Stimulated activated memory B cell treated with anti-CD40 and anti-IgM and Interleukin-4, amounts not matched to agents 10 μg/mL and 1 μg/mL and 100 μg/mL, for 72 hours (primary cell): ENCODE measurements at regions not wholly inside any gene's neighbourhood (a gene's known extent, or its start where the extent isn't known, plus 50 kb on each side); places are given as distances from the start of the nearest gene placed in this dataset.

ENCODE experiments used
- ATAC-seq: fragments of 150-1000 bp; cut with Tn5 transposase; 2 replicates; pipeline ENCODE4 v1.10.0; 2021
- H3K27ac Mint-ChIP-seq: one replicate; pipeline ENCODE4 v1.8.0; 2022; ENCODE audit warnings: mild to moderate bottlenecking, mixed read lengths
- H3K27me3 Mint-ChIP-seq: one replicate; pipeline ENCODE4 v1.8.0; 2022; ENCODE audit warnings: mixed read lengths
- H3K36me3 Mint-ChIP-seq: one replicate; pipeline ENCODE4 v1.8.0; 2022; ENCODE audit warnings: mixed read lengths
- H3K4me1 Mint-ChIP-seq: one replicate; pipeline ENCODE4 v1.8.0; 2022; ENCODE audit warnings: mixed read lengths
- H3K4me3 Mint-ChIP-seq: one replicate; pipeline ENCODE4 v1.8.0; 2022; ENCODE audit warnings: mild to moderate bottlenecking, moderate library complexity, mixed read lengths
- H3K9me3 Mint-ChIP-seq: one replicate; pipeline ENCODE4 v1.8.0; 2022; ENCODE audit warnings: mixed read lengths

DNA sequence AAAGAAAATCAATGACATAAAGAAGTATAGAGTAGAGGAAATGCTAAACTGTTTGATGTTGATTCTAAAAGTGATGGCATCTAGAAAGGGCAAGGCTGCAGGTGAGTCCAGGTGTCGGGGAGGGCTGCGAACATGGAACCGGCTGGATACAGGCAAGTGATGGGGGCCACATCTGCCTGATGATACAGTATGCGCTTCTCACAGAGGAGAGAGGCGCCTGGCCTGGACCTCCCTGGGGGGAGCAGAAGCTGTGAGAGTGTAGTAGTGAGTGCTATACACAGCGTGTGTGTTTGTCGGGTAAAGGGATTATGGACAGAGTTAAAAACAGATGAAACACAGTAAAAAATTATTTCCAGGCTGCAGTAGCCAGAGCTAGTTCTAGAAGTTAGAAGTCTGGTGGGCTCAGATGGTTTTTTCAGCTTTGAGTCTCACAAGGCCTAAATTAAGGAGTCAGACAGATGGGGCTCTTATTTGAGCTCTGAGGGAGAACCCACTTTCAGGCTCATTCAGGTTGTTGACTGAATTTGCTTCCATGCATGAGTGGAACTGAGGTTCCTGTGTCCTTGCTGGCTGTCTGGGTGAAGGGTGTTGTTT is 195.8 kb upstream of the ARG1 start:
- Mint-ChIP-seq H3K4me1 (peaks cover 6% of the 10 kb centered on the region), H3K27me3 (no peaks in the 10 kb centered on the region), H3K4me3 (no peak overlapping the region), H3K36me3 (no peaks in the 10 kb centered on the region), H3K9me3 (no peaks in the 10 kb centered on the region), H3K27ac (no peak overlapping the region)
- ATAC-seq: no peak

DNA sequence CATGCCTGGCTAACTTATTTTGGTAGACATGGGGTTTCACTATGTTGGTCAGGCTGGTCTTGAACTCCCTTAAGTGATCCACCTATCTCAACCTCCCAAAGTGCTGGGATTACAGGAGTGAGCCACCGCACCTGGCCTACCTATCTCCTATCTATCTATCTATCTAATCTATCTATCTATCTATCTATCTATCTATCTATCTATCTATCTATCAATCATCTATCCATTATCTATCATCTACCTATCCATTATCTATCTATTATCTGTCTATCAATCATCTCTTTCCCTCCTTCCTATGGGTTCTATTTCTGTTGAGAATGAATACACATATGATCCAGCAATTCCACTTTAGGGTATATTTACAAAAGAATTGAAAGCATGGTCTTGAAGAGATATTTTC is 194.2 kb upstream of the ARG1 start:
- no peaks in the 10 kb centered on the region for H3K27me3 Mint-ChIP-seq
- H3K36me3 Mint-ChIP-seq: no peaks in the 10 kb centered on the region
- no peak overlapping the region for H3K27ac Mint-ChIP-seq
- no peak overlapping the region for H3K4me3 Mint-ChIP-seq
- no peak for ATAC-seq
- H3K4me1 Mint-ChIP-seq: peaks cover 6% of the 10 kb centered on the region
- no peaks in the 10 kb centered on the region for H3K9me3 Mint-ChIP-seq

DNA sequence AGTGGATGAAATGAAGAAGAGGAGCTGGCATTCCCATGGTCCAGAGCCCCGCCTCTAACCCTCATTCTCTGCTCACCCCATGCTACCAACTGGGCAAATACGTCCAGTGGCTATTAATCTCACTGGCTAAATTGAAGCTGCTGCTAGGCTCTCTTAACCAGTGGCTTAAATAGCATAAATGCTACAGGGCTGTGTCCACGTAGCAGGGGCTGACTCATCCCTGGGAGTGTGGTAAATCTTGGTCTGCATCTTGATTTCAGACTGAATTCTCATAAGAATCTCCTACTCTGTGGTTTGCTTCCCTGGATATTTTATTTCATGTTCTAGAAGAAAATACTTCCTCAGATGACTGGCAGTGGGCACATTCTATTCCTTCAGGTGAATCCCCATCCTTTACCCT is 193.1 kb upstream of the ARG1 start:
- H3K27me3 Mint-ChIP-seq: peaks cover 2% of the 10 kb centered on the region

DNA sequence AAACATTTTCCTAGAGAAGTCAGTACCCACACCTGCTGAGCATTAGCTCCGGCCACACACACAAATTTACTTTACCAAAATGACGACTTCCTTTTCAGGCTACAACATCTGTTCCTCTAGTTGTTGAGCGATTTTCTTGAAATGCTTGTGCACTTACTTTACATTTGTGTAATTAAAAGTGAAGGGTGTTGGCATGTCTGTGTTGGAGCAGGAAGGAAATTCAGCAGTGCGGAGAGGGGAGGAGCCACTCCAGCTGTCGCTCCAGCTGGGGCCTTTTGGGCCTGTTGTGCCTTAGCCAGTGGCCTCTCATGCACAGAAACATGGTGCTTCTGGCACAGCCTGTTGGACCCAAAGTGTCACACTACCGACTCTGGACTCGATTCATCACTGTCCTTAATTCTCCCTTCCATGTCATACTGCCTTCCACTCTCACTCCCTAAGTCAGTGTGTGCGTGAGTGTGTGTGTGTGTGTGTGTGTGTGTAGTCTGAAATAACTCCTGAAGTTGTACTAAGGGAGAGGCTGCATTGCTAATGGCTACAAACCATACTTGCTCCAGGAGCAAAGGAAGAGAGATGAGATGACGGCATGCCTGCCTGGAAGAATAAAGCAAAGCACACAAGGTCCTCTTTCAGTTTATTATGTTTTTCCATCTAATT is 191.8 kb upstream of the ARG1 start:
- H3K27ac Mint-ChIP-seq: no peak overlapping the region
- H3K4me3 Mint-ChIP-seq: no peak overlapping the region
- H3K27me3 Mint-ChIP-seq: peaks cover 13% of the 10 kb centered on the region
- no peaks in the 10 kb centered on the region for H3K9me3 Mint-ChIP-seq
- H3K4me1 Mint-ChIP-seq: peaks cover 6% of the 10 kb centered on the region
- H3K36me3 Mint-ChIP-seq: no peaks in the 10 kb centered on the region
- ATAC-seq: no peak

More for the DNA sequence above, 193.1 kb upstream of the ARG1 start:
- peaks cover 6% of the 10 kb centered on the region for H3K4me1 Mint-ChIP-seq
- no peak overlapping the region for H3K27ac Mint-ChIP-seq
- H3K4me3 Mint-ChIP-seq: no peak overlapping the region
- no peak for ATAC-seq
- H3K36me3 Mint-ChIP-seq: no peaks in the 10 kb centered on the region
- H3K9me3 Mint-ChIP-seq: no peaks in the 10 kb centered on the region

DNA sequence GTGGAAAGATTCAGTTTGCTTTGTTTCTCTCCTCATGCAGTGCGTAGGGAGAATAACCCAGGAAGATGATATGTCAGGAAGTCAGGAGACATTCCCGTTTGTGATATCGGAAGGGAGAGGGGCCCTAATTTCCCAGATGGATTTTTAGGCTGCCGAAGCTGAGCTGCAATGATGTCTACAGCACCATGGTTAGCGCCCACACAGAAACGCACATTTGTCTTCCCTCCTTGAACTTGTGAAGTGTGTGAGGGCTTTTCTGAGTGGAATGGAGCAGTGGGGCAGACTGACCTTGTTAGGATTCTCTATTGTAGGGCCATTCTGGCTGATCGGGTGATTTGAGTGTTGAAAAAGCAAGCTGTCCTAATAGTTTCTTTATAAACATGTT is 191.3 kb upstream of the ARG1 start:
- no peak for ATAC-seq
- Mint-ChIP-seq H3K4me3 (no peak overlapping the region), H3K4me1 (peaks cover 6% of the 10 kb centered on the region), H3K36me3 (no peaks in the 10 kb centered on the region), H3K27ac (no peak overlapping the region), H3K27me3 (peaks cover 15% of the 10 kb centered on the region), H3K9me3 (no peaks in the 10 kb centered on the region)

DNA sequence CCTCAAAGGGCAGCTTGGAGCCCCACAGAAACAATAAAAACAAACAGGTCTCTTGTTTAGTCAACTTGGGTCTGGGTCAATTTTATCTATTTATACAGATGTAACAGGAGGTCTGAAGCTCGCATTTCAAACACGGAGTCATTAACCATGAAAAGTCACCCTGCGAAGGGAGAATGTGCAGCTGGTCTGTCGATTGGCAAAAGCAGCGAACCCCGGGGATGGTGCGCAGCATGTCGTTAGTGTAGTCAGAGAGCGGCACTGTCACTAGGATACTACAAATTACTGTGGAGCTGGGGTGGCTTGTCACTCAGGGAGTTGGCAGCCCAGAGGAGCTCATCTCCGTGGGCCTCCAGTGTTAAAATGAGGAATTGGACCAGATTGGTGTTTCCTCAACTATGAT is 190.4 kb upstream of the ARG1 start:
- Mint-ChIP-seq H3K36me3 (no peaks in the 10 kb centered on the region), H3K4me1 (peaks cover 6% of the 10 kb centered on the region), H3K27ac (no peak overlapping the region), H3K9me3 (no peaks in the 10 kb centered on the region), H3K27me3 (peaks cover 15% of the 10 kb centered on the region), H3K4me3 (no peak overlapping the region)
- ATAC-seq: no peak

DNA sequence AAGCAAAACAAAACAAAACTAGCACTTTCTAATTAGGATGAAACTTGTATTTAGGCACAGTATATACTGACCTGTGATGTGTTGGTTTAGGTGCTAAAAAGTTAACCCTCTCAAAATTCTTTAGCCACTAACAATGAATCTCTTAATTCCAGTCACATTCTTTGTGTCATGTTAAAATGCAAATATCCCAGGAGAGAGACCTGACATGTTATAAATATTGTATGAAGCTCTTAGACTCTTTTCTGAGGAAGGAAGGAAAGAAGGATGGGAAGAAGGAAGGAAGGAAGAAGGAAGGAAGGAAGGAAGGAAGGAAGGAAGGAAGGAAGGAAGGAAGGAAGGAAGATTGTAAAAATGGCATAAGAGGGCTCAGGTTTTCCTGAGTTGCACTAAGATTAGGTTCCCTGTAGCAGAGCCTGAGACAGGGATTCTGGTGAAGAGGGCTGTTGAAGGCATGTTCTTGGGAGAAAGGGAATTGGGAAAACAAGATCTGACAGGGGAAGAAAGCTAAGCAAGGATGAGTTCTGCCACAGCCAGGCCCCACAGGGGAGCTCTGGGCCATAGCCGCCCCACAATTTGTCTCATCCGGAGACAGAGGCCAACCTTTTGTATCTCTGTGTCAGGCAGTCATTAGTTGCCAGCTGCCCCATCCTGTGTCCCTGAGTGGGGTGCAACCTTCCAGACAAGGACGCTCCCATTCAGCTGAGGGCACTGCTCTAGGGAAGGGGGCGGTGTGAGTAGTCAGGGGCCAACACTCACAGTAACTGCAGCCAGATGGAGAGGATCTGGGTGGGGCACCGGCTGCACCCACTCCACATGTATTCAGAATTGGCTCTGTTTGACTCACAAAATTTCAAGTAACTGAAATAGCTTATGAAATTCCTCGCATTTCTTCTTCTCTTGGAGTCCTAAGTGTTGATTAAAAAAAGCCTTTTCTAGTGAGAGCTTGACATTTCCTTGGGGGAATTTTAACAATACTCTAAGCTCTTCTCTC is 189.3 kb upstream of the ARG1 start:
- ATAC-seq: no peak
- Mint-ChIP-seq H3K36me3 (no peaks in the 10 kb centered on the region), H3K9me3 (no peaks in the 10 kb centered on the region), H3K4me1 (peaks cover 6% of the 10 kb centered on the region), H3K27ac (no peak overlapping the region), H3K4me3 (no peak overlapping the region), H3K27me3 (peaks cover 19% of the 10 kb centered on the region)

DNA sequence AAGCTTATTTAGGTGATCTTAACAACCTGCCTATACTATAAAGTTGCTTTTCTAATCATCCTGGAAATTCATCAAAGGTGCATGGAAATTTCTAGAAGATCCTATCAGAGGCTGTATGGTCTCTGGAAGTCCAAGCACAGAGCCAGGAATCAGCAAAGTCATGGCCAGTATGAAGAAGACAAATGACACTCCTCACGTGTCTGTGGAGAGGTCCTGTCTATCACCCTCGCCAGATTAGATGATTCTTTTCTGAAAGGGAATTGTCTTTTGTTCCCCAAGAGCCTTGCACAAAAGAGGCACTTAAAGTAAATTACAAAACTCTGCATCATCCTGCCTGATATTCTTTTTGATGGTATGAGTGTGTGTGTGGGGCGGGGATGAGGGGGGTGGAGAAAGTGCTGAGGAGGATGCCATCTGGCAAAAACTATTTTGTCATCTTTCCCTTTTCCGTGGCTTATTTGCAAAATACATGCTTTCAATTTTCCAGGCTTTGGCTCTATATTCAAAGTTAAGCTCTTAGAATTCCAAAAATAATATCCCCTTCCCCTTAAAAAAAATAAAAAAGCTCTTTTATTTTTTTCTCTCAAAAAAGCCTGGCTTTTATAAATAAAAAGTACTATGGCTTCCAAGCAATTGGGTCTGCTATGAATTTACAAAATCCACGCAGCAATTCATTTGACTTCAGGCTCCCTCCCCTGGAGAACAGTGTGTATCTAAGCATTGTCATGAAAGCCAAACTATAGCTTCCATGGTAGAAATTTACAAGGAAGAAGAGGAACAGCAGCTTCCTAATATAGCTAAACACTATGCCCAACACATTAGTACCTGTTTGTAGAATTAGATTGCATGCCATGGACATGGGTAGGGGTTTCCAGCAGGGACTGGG is 185.2 kb upstream of the ARG1 start:
- H3K27me3 Mint-ChIP-seq: peaks cover 26% of the 10 kb centered on the region
- H3K9me3 Mint-ChIP-seq: no peaks in the 10 kb centered on the region
- H3K4me3 Mint-ChIP-seq: no peak overlapping the region
- no peak overlapping the region for H3K27ac Mint-ChIP-seq
- no peaks in the 10 kb centered on the region for H3K4me1 Mint-ChIP-seq
- ATAC-seq: no peak
- H3K36me3 Mint-ChIP-seq: no peaks in the 10 kb centered on the region

DNA sequence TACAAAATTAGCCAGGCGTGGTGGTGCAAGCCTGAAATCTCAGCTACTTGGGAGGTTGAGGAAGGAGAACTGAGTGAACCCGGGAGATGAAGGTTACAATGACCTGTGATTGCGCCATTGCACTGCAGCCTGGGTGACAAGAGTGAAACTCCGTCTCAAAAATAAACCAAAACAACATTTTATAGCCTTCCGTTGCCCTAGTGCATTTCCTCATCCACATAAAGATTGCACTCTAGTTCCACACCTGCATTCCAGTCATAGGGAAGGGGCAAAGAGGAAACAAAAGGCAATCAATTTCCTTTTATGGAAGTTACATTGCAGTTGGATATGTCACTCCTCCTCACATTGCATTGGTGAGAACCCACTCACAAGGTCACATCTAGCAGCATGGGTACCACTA is 182.7 kb upstream of the ARG1 start:
- Mint-ChIP-seq H3K27ac (no peak overlapping the region), H3K9me3 (peaks cover 5% of the 10 kb centered on the region), H3K36me3 (no peaks in the 10 kb centered on the region)

DNA sequence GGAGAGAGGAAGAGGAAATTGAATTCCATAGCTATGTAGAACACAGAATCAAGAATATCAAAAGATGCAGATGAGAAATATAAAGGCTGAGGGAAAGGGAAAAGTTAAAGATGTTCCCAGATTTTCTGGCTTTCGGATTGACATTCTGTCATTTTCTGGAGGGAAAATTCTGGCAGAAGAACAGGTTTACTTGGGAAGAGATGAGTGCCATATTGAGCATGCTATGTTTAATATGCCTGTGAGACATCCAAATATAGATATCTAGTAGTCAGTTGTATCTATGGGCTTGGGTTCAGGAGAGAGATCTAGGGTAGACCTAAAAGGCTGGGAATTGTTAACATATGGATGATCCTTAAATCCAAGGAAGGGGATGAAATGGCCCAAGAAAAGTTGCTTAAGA is 181.9 kb upstream of the ARG1 start:
- Mint-ChIP-seq H3K4me3 (no peak overlapping the region), H3K27ac (no peak overlapping the region), H3K36me3 (no peaks in the 10 kb centered on the region), H3K9me3 (peaks cover 5% of the 10 kb centered on the region), H3K27me3 (peaks cover 14% of the 10 kb centered on the region), H3K4me1 (no peaks in the 10 kb centered on the region)
- ATAC-seq: no peak

More for the DNA sequence above, 182.7 kb upstream of the ARG1 start:
- ATAC-seq: no peak
- no peak overlapping the region for H3K4me3 Mint-ChIP-seq
- peaks cover 21% of the 10 kb centered on the region for H3K27me3 Mint-ChIP-seq
- H3K4me1 Mint-ChIP-seq: no peaks in the 10 kb centered on the region

DNA sequence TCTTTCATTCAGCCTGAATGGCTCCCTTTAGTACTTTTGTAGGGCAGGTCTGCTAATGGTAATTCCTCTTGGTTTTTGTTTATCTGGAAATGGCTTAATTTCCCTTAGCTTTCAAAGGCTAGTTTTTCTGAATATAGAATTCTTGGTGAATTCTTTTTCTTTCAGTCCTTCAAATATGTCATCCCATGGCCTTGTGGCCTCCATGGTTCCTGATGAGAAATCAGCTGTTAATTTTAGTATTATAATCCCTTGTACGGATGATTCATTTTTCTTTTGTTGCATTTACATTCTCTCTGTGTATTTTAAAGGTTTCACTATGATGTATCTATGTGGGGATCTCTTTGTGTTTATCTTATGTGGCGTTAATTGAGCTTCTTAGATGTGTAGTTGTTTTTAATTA is 179.6 kb upstream of the ARG1 start:
- Mint-ChIP-seq H3K4me1 (no peaks in the 10 kb centered on the region), H3K27me3 (peaks cover 10% of the 10 kb centered on the region), H3K9me3 (peaks cover 5% of the 10 kb centered on the region), H3K27ac (no peak overlapping the region), H3K36me3 (no peaks in the 10 kb centered on the region), H3K4me3 (no peak overlapping the region)
- no peak for ATAC-seq

DNA sequence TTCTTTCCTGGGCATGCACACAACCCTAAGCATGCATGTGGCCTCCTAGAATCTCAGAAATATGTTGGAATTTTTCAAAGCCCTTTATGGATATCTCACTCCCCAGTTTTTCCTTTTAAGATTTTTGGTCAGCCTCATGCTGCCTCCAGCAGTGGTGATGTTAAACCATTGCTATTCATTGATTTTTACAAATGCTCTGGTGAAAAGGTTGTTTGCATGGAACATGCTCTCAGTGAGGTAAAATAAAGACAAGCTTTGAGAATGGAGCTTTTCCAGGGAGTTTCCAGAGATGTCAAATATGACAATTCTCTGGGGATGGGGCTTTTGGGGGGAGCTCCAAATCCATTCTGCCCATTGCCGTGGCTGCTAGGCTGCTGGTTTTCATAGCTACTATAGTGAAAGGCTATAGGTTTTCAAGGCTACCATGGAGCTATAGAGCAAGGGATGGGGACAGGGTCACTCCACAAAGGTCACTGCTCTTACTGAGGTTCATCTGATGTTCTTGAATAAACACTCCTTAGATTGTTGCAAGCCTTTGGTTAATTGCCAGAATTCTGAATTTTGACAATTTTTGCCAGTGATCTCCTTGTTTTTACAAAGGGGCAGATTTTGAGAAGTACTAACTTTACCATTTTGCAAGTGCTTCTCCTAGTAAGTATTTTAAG is 178.1 kb upstream of the ARG1 start:
- no peaks in the 10 kb centered on the region for H3K36me3 Mint-ChIP-seq
- no peaks in the 10 kb centered on the region for H3K27me3 Mint-ChIP-seq
- no peaks in the 10 kb centered on the region for H3K4me1 Mint-ChIP-seq
- no peak overlapping the region for H3K27ac Mint-ChIP-seq
- no peak for ATAC-seq
- H3K4me3 Mint-ChIP-seq: no peak overlapping the region
- peaks cover 5% of the 10 kb centered on the region for H3K9me3 Mint-ChIP-seq

DNA sequence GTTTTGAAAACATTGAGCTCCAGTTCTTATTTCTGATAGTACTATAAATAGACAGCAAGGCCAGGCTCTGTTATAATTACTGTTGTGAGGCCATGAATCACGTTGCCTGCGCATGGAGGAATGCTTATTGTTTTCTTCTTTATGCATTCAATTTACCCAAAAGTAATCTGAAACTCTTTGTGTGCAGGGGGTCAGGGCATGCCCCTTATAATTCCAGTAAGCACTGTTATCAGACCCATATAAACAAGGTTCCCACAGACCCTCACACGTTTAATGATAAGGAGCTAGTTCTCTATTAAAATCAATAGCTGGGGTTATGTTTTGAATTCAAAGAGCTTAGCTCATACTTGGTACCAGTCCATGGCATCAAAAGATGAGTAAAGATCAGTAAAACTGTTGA is 174.8 kb upstream of the ARG1 start:
- Mint-ChIP-seq H3K27ac (no peak overlapping the region), H3K4me1 (no peaks in the 10 kb centered on the region), H3K36me3 (no peaks in the 10 kb centered on the region), H3K4me3 (no peak overlapping the region), H3K9me3 (peaks cover 7% of the 10 kb centered on the region), H3K27me3 (no peaks in the 10 kb centered on the region)
- ATAC-seq: no peak

DNA sequence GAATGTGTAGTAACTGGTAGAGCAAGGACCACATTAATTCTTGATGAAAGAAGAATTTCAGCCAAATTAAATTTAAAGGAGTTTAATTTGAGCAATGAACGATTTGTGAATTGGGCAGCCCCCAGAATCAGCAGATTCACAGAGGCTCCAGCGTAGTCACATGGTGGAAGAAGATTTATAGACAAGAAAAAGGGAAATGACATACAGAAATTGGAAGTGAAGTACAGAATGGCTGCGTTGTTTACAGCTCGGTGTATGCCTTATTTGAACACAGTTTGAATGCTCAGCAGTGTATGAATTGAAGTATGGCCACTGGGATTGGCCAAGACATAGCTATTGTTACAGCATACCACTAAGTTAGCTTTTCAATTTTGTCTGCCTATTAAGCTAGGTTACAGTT is 173.6 kb upstream of the ARG1 start:
- Mint-ChIP-seq H3K4me1 (no peaks in the 10 kb centered on the region), H3K27me3 (peaks cover 8% of the 10 kb centered on the region), H3K9me3 (peaks cover 2% of the 10 kb centered on the region), H3K36me3 (no peaks in the 10 kb centered on the region), H3K4me3 (no peak overlapping the region), H3K27ac (no peak overlapping the region)
- ATAC-seq: no peak
